ENCODE measurements at regions not wholly inside any gene's neighbourhood (a gene's known extent, or its start where the extent isn't known, plus 50 kb on each side); places are given as distances from the start of the nearest gene placed in this dataset.
"Not testable (repeated sequence)": the region's sequence is repeated elsewhere in the genome, so short reads cannot be mapped to it uniquely, and the experiment has no call there.

DNA sequence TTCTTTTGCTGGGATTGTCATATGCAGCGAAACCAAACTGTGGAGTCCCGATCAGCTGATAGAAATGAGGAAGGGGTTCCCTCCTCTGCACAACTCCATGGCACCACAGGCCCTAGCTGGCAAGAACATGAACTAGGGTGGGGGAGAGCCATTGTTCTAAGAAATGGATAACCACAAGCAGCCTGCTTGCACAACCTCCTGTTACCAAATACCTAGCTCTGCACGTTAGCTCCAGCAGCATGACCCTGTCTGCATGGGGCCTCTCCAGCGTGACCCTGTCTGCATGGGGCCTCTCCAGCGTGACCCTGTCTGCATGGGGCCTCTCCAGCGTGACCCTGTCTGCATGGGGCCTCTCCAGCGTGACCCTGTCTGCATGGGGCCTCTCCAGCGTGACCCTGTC is 793.6 kb downstream of the SPATA31A7 start (continued):
- TF ChIP-seq SOX13, NR2F6, SOX6 (IDR thresholded peaks at IDR 0.05): not testable (repeated sequence)
- TF ChIP-seq SOX13 (CRISPR knock-in tag; conservative IDR thresholded peaks at IDR 0.05 in 1 of 2, IDR thresholded peaks at IDR 0.05 in 1 of 2): peak in 1 of 2 experiments; percentile 57; a peak in 1 of 4 replicates
- TF ChIP-seq NR2F6 (CRISPR knock-in tag; IDR thresholded peaks at IDR 0.05): peak; percentile 84
- peak; percentile 45; the same call in 1 of the 2 replicates for TF ChIP-seq SOX6 (CRISPR knock-in tag; IDR thresholded peaks at IDR 0.05)
- 0 out of 2 replicates have a peak, but pooled peaks have one; percentile 33 for TF ChIP-seq RXRA (CRISPR knock-in tag; IDR thresholded peaks at IDR 0.05)
- peak; percentile 27; the same call in 1 of the 2 replicates for TF ChIP-seq TRIM24 (CRISPR knock-in tag; IDR thresholded peaks at IDR 0.05)

DNA sequence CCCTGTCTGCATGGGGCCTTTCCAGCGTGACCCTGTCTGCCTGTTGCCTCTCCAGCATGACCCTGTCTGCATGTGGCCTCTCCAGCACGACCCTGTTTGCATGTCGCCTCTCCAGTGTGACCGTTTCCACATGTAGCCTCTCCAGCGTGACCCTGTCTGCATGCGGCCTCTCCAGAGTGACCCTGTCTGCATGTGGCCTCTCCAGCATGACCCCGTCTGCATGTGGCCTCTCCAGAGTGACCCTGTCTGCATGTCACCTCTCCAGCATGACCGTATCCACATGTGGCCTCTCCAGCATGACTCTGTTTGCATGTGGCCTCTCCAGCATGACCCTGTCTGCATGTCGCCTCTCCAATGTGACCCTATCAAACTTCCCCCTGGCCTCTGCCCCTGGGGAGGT is 794.1 kb downstream of the SPATA31A7 start:
- H3K9me3 ChIP-seq (ENCODE audit: low read length); BruUV-seq (replicated peaks); intact Hi-C loops (cut with micrococcal nuclease; ENCODE audit: unreplicated experiment); H3K27me3 ChIP-seq (ENCODE audit: control insufficient read depth in 1 of 2, insufficient read depth in 2 of 2, low read length in 2 of 2); H4K20me1 ChIP-seq (ENCODE audit: insufficient read depth, low read length); DNase-seq (ENCODE audit: low spot score); ATAC-seq; H3K79me2 ChIP-seq (ENCODE audit: insufficient read depth, low read length); H3K27ac ChIP-seq (ENCODE audit: extremely low read length, insufficient read depth, low read length); FAIRE-seq; H3K4me3 ChIP-seq (replicated peaks in 1 of 3; ENCODE audit: insufficient read depth in 1 of 3, low read depth in 2 of 3, low read length in 3 of 3); H2AFZ ChIP-seq (ENCODE audit: low read length); H3K36me3 ChIP-seq (replicated peaks in 1 of 2; ENCODE audit: control insufficient read depth in 1 of 2, insufficient read depth in 2 of 2, low read length in 2 of 2); H3K9ac ChIP-seq (ENCODE audit: insufficient read depth, low read depth, low read length); CTCF ChIA-PET (ENCODE audit: low intra/inter-chr PET ratio, low total read pairs); POLR2A ChIA-PET; in situ Hi-C loops (cut with HindIII; ENCODE audit: extremely low pct_ligation_motif_present, low pct_unique_long_range_greater_than_20kb); TF ChIP-seq NR2F6 (CRISPR knock-in tag; IDR thresholded peaks at IDR 0.05): not testable (repeated sequence)
- 13% methylated on average over 7 of the region's 9 CpGs for WGBS (ENCODE audit: low lambda C conversion rate)
- H3K4me1 ChIP-seq (ENCODE audit: insufficient read depth, low read length): peaks cover 19% of the 10 kb centered on the region
- TF ChIP-seq, protein P1, sequence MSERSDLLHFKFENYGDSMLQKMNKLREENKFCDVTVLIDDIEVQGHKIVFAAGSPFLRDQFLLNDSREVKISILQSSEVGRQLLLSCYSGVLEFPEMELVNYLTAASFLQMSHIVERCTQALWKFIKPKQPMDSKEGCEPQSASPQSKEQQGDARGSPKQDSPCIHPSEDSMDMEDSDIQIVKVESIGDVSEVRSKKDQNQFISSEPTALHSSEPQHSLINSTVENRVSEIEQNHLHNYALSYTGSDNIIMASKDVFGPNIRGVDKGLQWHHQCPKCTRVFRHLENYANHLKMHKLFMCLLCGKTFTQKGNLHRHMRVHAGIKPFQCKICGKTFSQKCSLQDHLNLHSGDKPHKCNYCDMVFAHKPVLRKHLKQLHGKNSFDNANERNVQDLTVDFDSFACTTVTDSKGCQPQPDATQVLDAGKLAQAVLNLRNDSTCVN (CRISPR knock-in tag; IDR thresholded peaks at IDR 0.05; ENCODE audit: borderline replicate concordance): peak; percentile 90
- TF ChIP-seq SKI (IDR thresholded peaks at IDR 0.05; ENCODE audit: partially characterized antibody) (peak; percentile 58), ZBTB3 (CRISPR knock-in tag; IDR thresholded peaks at IDR 0.05; ENCODE audit: borderline replicate concordance, low read depth) (peak; percentile 98), NR2C2 (CRISPR knock-in tag; IDR thresholded peaks at IDR 0.05; ENCODE audit: borderline replicate concordance) (peak; percentile 11; the same call in 1 of the 2 replicates), NR2F6 (IDR thresholded peaks at IDR 0.05) (peak; percentile 81; the same call in 1 of the 2 replicates), ZNF292 (CRISPR knock-in tag; IDR thresholded peaks at IDR 0.05; ENCODE audit: borderline replicate concordance, low read depth) (0 out of 2 replicates have a peak, but pooled peaks have one; percentile 25)
- TF ChIP-seq, protein P2, sequence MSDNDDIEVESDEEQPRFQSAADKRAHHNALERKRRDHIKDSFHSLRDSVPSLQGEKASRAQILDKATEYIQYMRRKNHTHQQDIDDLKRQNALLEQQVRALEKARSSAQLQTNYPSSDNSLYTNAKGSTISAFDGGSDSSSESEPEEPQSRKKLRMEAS (IDR thresholded peaks at IDR 0.05): peak; percentile 29; the same call in 1 of the 2 replicates
- TF ChIP-seq, protein P3, sequence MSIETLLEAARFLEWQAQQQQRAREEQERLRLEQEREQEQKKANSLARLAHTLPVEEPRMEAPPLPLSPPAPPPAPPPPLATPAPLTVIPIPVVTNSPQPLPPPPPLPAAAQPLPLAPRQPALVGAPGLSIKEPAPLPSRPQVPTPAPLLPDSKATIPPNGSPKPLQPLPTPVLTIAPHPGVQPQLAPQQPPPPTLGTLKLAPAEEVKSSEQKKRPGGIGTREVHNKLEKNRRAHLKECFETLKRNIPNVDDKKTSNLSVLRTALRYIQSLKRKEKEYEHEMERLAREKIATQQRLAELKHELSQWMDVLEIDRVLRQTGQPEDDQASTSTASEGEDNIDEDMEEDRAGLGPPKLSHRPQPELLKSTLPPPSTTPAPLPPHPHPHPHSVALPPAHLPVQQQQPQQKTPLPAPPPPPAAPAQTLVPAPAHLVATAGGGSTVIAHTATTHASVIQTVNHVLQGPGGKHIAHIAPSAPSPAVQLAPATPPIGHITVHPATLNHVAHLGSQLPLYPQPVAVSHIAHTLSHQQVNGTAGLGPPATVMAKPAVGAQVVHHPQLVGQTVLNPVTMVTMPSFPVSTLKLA (IDR thresholded peaks at IDR 0.05): peak; percentile 53
- TF ChIP-seq, protein P4, sequence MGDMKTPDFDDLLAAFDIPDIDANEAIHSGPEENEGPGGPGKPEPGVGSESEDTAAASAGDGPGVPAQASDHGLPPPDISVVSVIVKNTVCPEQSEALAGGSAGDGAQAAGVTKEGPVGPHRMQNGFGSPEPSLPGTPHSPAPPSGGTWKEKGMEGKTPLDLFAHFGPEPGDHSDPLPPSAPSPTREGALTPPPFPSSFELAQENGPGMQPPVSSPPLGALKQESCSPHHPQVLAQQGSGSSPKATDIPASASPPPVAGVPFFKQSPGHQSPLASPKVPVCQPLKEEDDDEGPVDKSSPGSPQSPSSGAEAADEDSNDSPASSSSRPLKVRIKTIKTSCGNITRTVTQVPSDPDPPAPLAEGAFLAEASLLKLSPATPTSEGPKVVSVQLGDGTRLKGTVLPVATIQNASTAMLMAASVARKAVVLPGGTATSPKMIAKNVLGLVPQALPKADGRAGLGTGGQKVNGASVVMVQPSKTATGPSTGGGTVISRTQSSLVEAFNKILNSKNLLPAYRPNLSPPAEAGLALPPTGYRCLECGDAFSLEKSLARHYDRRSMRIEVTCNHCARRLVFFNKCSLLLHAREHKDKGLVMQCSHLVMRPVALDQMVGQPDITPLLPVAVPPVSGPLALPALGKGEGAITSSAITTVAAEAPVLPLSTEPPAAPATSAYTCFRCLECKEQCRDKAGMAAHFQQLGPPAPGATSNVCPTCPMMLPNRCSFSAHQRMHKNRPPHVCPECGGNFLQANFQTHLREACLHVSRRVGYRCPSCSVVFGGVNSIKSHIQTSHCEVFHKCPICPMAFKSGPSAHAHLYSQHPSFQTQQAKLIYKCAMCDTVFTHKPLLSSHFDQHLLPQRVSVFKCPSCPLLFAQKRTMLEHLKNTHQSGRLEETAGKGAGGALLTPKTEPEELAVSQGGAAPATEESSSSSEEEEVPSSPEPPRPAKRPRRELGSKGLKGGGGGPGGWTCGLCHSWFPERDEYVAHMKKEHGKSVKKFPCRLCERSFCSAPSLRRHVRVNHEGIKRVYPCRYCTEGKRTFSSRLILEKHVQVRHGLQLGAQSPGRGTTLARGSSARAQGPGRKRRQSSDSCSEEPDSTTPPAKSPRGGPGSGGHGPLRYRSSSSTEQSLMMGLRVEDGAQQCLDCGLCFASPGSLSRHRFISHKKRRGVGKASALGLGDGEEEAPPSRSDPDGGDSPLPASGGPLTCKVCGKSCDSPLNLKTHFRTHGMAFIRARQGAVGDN (CRISPR knock-in tag; IDR thresholded peaks at IDR 0.05): peak; percentile 25
- H3K4me2 ChIP-seq (ENCODE audit: low read depth, low read length): peak overlapping the region; percentile 57

Data from HepG2 (cell line).